BE2C (cell line): ENCODE measurements at regions not wholly inside any gene's neighbourhood (a gene's known extent, or its start where the extent isn't known, plus 50 kb on each side); places are given as distances from the start of the nearest gene placed in this dataset.

ENCODE experiments used
- DNase-seq: peaks from one replicate; pipeline ENCODE4 v3.0.0-alpha.2; 2020
- H3K27me3 ChIP-seq: fragments of 250-450 bp; sonication (Bioruptor Pico); 2 replicates; pipeline ENCODE4 v1.5.1; 2020; ENCODE audit warnings: mild to moderate bottlenecking
- H3K36me3 ChIP-seq: fragments of 250-450 bp; sonication (Bioruptor Pico); 2 replicates; pipeline ENCODE4 v1.5.1; 2020; ENCODE audit warnings: mild to moderate bottlenecking
- H3K4me1 ChIP-seq: fragments of 250-450 bp; sonication (Bioruptor Pico); 2 replicates; pipeline ENCODE4 v1.5.1; 2020
- H3K4me3 ChIP-seq: 2 replicates; pipeline ENCODE4 v1.5.1; 2011; ENCODE audit warnings: low read depth, low read length
- H3K9me3 ChIP-seq: fragments of 250-450 bp; sonication (Bioruptor Pico); 2 replicates; pipeline ENCODE4 v1.5.1; 2020
- CTCF ChIP-seq: IDR thresholded peaks from 2 replicates; pipeline ENCODE4 v1.5.1; 2012; ENCODE audit warnings: mild to moderate bottlenecking, low read depth, low read length

- Histone ChIP-seq H3K27me3 (no peaks in the 10 kb centered on the region), H3K9me3 (no peaks in the 10 kb centered on the region), H3K4me1 (no peaks in the 10 kb centered on the region), H3K4me3 (no peak overlapping the region), H3K36me3 (no peaks in the 10 kb centered on the region)
- no peak for DNase-seq
- no peak for TF ChIP-seq CTCF
Observed at GRCh38 chr2:225980372-225980771, 580.9 kb downstream of the NYAP2 start.

GRCh38 chr2:225971433-225971832, 571.9 kb downstream of the NYAP2 start:
- H3K9me3 ChIP-seq = no peaks in the 10 kb centered on the region
- TF ChIP-seq CTCF = no peak

GRCh38 chr2:225948903-225949302, 549.4 kb downstream of the NYAP2 start:
- no peak for TF ChIP-seq CTCF
- no peak for DNase-seq

More at GRCh38 chr2:225971433-225971832, 571.9 kb downstream of the NYAP2 start:
- Histone ChIP-seq H3K4me1 (no peaks in the 10 kb centered on the region), H3K4me3 (no peak overlapping the region), H3K27me3 (no peaks in the 10 kb centered on the region), H3K36me3 (no peaks in the 10 kb centered on the region)
- no peak for DNase-seq

GRCh38 chr2:225938991-225939390, 539.5 kb downstream of the NYAP2 start:
- H3K4me3 ChIP-seq = no peak overlapping the region
- no peaks in the 10 kb centered on the region for H3K36me3 ChIP-seq
- H3K27me3 ChIP-seq = no peaks in the 10 kb centered on the region
- no peak for TF ChIP-seq CTCF
- no peak for DNase-seq
- H3K9me3 ChIP-seq = no peaks in the 10 kb centered on the region
- H3K4me1 ChIP-seq = no peaks in the 10 kb centered on the region

More at GRCh38 chr2:225948903-225949302, 549.4 kb downstream of the NYAP2 start:
- Histone ChIP-seq H3K36me3 (no peaks in the 10 kb centered on the region), H3K27me3 (no peaks in the 10 kb centered on the region), H3K4me3 (no peak overlapping the region), H3K4me1 (no peaks in the 10 kb centered on the region), H3K9me3 (peaks cover 7% of the 10 kb centered on the region; the same call in 1 of the 2 replicates)

- Histone ChIP-seq H3K4me3 (no peak overlapping the region), H3K9me3 (no peaks in the 10 kb centered on the region), H3K4me1 (no peaks in the 10 kb centered on the region), H3K27me3 (no peaks in the 10 kb centered on the region), H3K36me3 (no peaks in the 10 kb centered on the region)
- TF ChIP-seq CTCF = no peak
- no peak for DNase-seq
Observed at GRCh38 chr2:225937625-225938187, 538.2 kb downstream of the NYAP2 start.

- Histone ChIP-seq H3K36me3 (no peaks in the 10 kb centered on the region), H3K9me3 (no peaks in the 10 kb centered on the region), H3K4me1 (no peaks in the 10 kb centered on the region), H3K4me3 (no peak overlapping the region), H3K27me3 (no peaks in the 10 kb centered on the region)
- no peak for DNase-seq
- no peak for TF ChIP-seq CTCF
Observed at GRCh38 chr2:225932811-225933413, 533.4 kb downstream of the NYAP2 start.
